ENCODE measurements at regions not wholly inside any gene's neighbourhood (a gene's known extent, or its start where the extent isn't known, plus 50 kb on each side); places are given as distances from the start of the nearest gene placed in this dataset.

GRCh38 chr5:158468444-158468843, 609.5 kb upstream of the CLINT1 start:
- no peak overlapping the region for H3K27ac ChIP-seq (ENCODE audit: low read length)
- no peaks in the 10 kb centered on the region for H3K27me3 ChIP-seq (ENCODE audit: insufficient read depth, low read length)
- peaks cover 3% of the 10 kb centered on the region; the same call in 1 of the 2 replicates for H3K4me1 ChIP-seq (ENCODE audit: insufficient read depth, low read length)
- H3K36me3 ChIP-seq (ENCODE audit: insufficient read depth, low read depth, low read length): no peaks in the 10 kb centered on the region
- no peak overlapping the region for H3K9ac ChIP-seq (ENCODE audit: low read depth, low read length)
- H3K4me3 ChIP-seq (ENCODE audit: low read length): no peak overlapping the region
- no peaks in the 10 kb centered on the region for H3K9me3 ChIP-seq (ENCODE audit: insufficient read depth, low read depth, low read length)

GRCh38 chr5:158466191-158466590, 607.2 kb upstream of the CLINT1 start:
- Histone ChIP-seq H3K9me3 (ENCODE audit: insufficient read depth, low read depth, low read length) (no peaks in the 10 kb centered on the region), H3K4me1 (ENCODE audit: insufficient read depth, low read length) (peaks cover 3% of the 10 kb centered on the region; the same call in 1 of the 2 replicates), H3K27ac (ENCODE audit: low read length) (no peak overlapping the region), H3K27me3 (ENCODE audit: insufficient read depth, low read length) (no peaks in the 10 kb centered on the region), H3K36me3 (ENCODE audit: insufficient read depth, low read depth, low read length) (no peaks in the 10 kb centered on the region), H3K4me3 (ENCODE audit: low read length) (no peak overlapping the region), H3K9ac (ENCODE audit: low read depth, low read length) (no peak overlapping the region)

DNA sequence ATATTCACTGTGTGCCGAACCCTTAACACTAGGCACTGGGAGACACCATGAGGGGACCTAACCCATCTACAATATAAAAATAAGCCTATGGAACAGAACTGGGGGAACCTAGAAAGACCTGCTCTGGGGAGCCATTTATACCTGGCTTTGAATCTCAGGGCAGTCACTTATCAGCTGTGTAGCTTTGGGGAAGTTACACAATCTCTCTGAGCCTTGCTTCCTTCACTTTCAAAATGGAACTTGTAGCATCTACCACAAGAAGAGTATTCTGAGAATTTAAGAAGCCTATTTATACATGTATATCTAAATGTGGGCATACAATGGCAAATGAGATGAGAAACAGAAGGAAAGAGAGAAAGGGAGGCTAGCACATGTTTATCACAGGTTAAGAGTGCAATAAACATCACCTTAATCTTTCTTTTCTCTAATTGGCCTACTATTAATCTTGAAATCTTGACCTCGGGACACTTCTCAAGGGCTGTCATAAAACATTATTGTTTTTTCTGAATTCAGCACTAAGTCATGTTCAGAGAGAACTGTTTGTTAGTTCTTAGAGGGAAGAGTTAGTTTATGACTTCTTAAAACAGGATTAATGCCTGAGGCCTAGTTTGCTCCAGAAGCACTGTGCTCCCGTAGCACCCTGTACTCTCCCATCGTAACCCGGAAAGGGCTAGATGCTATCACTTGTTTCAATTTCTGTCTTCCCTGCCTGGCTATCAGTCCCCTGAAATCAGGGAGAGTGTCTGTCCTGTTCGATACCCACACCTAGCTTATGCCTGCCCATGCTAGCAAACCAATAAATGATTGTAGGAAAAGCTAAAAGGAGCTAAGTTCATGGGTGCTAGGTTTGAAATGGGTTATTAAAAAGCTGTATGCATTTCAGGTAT, 606.4 kb upstream of the CLINT1 start:
- no peaks in the 10 kb centered on the region for H3K36me3 ChIP-seq (ENCODE audit: insufficient read depth, low read depth, low read length)
- no peaks in the 10 kb centered on the region for H3K9me3 ChIP-seq (ENCODE audit: insufficient read depth, low read depth, low read length)
- H3K4me3 ChIP-seq (ENCODE audit: low read length): no peak overlapping the region
- H3K27ac ChIP-seq (ENCODE audit: low read length): no peak overlapping the region
- no peaks in the 10 kb centered on the region for H3K27me3 ChIP-seq (ENCODE audit: insufficient read depth, low read length)
- no peaks in the 10 kb centered on the region for H3K4me1 ChIP-seq (ENCODE audit: insufficient read depth, low read length)
- H3K9ac ChIP-seq (ENCODE audit: low read depth, low read length): no peak overlapping the region

DNA sequence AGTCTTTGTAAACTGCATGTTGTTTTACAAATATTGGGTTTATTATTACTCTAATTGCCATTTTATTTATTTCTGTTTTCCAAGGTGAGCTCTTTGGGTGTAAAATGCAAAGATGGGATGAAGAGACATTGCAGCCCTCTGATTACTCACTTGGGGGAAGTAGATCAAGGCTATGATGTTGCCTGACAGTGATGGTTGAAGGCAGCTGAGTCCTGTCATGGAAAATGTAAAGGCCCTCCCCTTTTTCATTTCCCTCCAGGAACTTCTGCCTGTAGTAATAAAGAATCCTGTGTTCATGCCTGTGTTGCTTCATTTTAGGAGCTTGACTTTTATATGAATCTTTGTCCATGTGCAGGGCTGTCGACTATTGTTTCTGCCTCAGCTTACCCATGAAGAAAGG, 605.4 kb upstream of the CLINT1 start:
- H3K9ac ChIP-seq (ENCODE audit: low read depth, low read length): no peak overlapping the region
- no peaks in the 10 kb centered on the region for H3K27me3 ChIP-seq (ENCODE audit: insufficient read depth, low read length)
- H3K4me1 ChIP-seq (ENCODE audit: insufficient read depth, low read length): no peaks in the 10 kb centered on the region
- no peaks in the 10 kb centered on the region for H3K36me3 ChIP-seq (ENCODE audit: insufficient read depth, low read depth, low read length)
- no peaks in the 10 kb centered on the region for H3K9me3 ChIP-seq (ENCODE audit: insufficient read depth, low read depth, low read length)
- no peak overlapping the region for H3K27ac ChIP-seq (ENCODE audit: low read length)
- no peak overlapping the region for H3K4me3 ChIP-seq (ENCODE audit: low read length)

GRCh38 chr5:158463938-158464337, 605.0 kb upstream of the CLINT1 start:
- Histone ChIP-seq H3K4me3 (ENCODE audit: low read length) (no peak overlapping the region), H3K36me3 (ENCODE audit: insufficient read depth, low read depth, low read length) (no peaks in the 10 kb centered on the region), H3K4me1 (ENCODE audit: insufficient read depth, low read length) (no peaks in the 10 kb centered on the region), H3K9ac (ENCODE audit: low read depth, low read length) (no peak overlapping the region), H3K27ac (ENCODE audit: low read length) (no peak overlapping the region), H3K27me3 (ENCODE audit: insufficient read depth, low read length) (no peaks in the 10 kb centered on the region), H3K9me3 (ENCODE audit: insufficient read depth, low read depth, low read length) (no peaks in the 10 kb centered on the region)

DNA sequence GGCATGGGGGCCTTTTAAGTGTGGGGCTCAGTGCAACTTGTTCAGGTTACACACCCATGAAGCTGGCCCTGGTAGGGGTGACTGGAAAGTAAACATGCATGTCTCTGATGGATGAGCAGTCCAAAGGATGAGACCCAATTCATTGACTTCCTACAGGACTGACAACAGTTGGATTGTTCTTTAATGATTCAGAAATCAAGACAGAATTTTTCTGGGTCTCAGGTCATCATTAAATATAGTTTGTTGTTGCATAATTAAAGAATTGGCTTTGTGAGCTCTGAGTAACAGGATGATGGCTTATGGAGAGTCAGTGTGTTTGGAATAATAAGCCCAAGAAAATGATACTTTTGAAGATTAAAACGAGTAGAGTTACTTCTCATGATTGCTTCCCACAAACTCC, 604.2 kb upstream of the CLINT1 start:
- no peaks in the 10 kb centered on the region for H3K4me1 ChIP-seq (ENCODE audit: insufficient read depth, low read length)
- no peaks in the 10 kb centered on the region for H3K9me3 ChIP-seq (ENCODE audit: insufficient read depth, low read depth, low read length)
- H3K27me3 ChIP-seq (ENCODE audit: insufficient read depth, low read length): no peaks in the 10 kb centered on the region
- H3K36me3 ChIP-seq (ENCODE audit: insufficient read depth, low read depth, low read length): no peaks in the 10 kb centered on the region
- H3K4me3 ChIP-seq (ENCODE audit: low read length): no peak overlapping the region
- no peak overlapping the region for H3K9ac ChIP-seq (ENCODE audit: low read depth, low read length)
- H3K27ac ChIP-seq (ENCODE audit: low read length): no peak overlapping the region

DNA sequence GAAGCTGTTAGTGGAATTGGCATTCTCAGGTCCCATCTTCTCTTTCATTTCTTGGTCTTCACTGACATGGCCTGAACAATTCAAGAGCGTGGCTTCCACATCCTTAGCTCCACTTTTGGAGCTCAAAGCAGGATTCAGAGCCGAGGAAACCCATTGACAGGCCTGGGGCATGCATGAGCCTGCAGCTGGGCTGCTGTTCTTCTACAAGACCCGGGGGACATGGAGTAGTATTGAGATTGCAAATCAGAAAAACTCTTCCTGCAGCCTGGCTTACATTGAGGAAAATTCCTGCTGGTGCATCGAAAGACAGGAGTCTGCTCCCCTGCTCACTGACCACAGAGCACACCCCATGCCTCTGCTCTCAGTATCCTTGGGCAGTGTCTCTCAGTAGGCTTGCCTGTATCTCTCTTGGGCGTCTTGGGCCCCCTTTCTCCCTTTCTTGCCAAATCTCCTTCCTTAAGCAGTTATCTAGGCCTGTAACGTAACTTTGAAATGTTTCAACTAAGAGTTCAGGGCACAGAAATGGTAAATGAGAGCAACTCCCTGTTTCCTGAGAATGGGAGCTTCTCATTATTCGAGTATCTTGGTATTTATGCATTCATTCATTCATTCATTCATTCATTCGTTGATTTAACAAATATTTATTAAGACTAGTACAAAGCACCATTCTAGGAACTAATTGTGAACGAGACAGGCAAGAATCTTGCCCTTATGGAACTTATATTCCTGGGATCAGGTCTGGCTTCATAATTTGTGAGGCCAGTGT, 603.6 kb upstream of the CLINT1 start:
- Histone ChIP-seq H3K9me3 (ENCODE audit: insufficient read depth, low read depth, low read length) (no peaks in the 10 kb centered on the region), H3K9ac (ENCODE audit: low read depth, low read length) (no peak overlapping the region), H3K27me3 (ENCODE audit: insufficient read depth, low read length) (no peaks in the 10 kb centered on the region), H3K36me3 (ENCODE audit: insufficient read depth, low read depth, low read length) (no peaks in the 10 kb centered on the region), H3K27ac (ENCODE audit: low read length) (no peak overlapping the region), H3K4me3 (ENCODE audit: low read length) (no peak overlapping the region), H3K4me1 (ENCODE audit: insufficient read depth, low read length) (no peaks in the 10 kb centered on the region)

DNA sequence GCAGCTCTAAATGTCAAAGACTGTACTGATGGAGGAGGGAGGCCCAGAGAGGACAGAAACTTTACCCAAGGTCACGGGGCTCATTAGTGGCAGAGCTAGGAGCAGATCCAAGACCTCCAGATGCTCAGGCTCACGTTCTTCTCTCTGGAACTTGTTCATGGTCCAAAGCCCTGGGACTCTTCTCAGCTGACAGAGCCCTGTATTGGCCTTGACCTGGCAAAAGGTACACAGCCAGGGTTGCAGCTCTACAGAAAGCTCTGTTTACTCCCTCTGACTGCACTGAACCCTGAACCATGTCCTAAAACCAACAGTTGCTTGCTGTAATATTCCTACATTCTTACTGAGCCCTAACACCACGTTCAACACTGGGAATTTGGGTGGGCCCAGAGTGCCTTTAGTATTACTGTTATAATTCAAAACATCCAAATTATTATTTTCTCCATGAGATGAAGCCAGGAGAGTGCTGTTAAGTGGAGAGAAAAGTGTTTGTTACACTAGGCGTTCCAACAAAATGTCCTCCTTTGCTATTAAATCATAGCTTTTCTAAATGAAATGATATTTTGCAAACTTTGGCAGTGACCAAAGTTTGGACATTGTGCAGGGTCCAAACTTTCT, 602.4 kb upstream of the CLINT1 start:
- Histone ChIP-seq H3K4me1 (ENCODE audit: insufficient read depth, low read length) (no peaks in the 10 kb centered on the region), H3K36me3 (ENCODE audit: insufficient read depth, low read depth, low read length) (no peaks in the 10 kb centered on the region), H3K4me3 (ENCODE audit: low read length) (no peak overlapping the region), H3K9me3 (ENCODE audit: insufficient read depth, low read depth, low read length) (no peaks in the 10 kb centered on the region), H3K27me3 (ENCODE audit: insufficient read depth, low read length) (no peaks in the 10 kb centered on the region), H3K27ac (ENCODE audit: low read length) (no peak overlapping the region), H3K9ac (ENCODE audit: low read depth, low read length) (no peak overlapping the region)

DNA sequence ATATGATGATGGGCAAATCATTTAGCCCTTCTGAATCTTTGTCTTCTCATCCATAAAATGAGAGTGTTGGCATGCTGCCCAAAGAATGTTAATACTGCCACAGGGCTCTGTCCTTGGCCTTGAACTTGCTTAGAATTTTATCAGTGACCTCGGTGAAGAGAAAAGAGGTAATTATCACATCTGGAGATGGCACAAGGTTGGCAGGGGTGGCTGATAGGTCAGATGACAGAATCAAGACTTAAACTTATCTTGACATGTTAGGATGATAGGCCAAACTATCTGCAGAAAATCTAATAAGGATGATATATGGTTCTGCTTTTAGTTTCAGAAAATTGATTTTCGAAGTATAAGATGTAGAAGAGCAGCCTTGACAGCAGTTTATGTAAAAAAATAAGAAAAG, 599.1 kb upstream of the CLINT1 start:
- Histone ChIP-seq H3K27me3 (ENCODE audit: insufficient read depth, low read length) (no peaks in the 10 kb centered on the region), H3K27ac (ENCODE audit: low read length) (no peak overlapping the region), H3K9ac (ENCODE audit: low read depth, low read length) (no peak overlapping the region), H3K36me3 (ENCODE audit: insufficient read depth, low read depth, low read length) (no peaks in the 10 kb centered on the region), H3K9me3 (ENCODE audit: insufficient read depth, low read depth, low read length) (no peaks in the 10 kb centered on the region), H3K4me1 (ENCODE audit: insufficient read depth, low read length) (no peaks in the 10 kb centered on the region), H3K4me3 (ENCODE audit: low read length) (no peak overlapping the region)

GRCh38 chr5:158456756-158457155, 597.8 kb upstream of the CLINT1 start:
- Histone ChIP-seq H3K4me3 (ENCODE audit: low read length) (no peak overlapping the region), H3K27ac (ENCODE audit: low read length) (no peak overlapping the region), H3K4me1 (ENCODE audit: insufficient read depth, low read length) (no peaks in the 10 kb centered on the region), H3K36me3 (ENCODE audit: insufficient read depth, low read depth, low read length) (no peaks in the 10 kb centered on the region), H3K9me3 (ENCODE audit: insufficient read depth, low read depth, low read length) (no peaks in the 10 kb centered on the region), H3K27me3 (ENCODE audit: insufficient read depth, low read length) (no peaks in the 10 kb centered on the region), H3K9ac (ENCODE audit: low read depth, low read length) (no peak overlapping the region)

DNA sequence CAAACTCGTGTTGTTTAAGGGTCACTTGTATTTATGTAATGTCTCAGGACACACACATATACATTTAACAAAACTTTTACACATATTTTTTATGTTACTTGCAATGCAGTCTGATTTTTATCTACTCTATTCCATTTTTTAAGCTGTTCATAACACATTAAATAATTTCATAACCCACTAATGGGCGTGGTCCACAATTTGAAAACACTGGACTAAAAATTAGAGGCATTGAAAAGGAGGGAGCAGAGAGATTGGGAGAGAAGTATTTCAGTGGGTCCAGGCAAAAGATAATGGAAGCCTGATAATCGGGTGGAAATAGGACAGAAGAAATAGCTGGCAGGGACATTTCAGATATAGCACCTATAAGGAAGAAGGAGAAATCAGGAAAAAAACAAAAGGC, 597.3 kb upstream of the CLINT1 start:
- Histone ChIP-seq H3K27me3 (ENCODE audit: insufficient read depth, low read length) (no peaks in the 10 kb centered on the region), H3K27ac (ENCODE audit: low read length) (no peak overlapping the region), H3K36me3 (ENCODE audit: insufficient read depth, low read depth, low read length) (no peaks in the 10 kb centered on the region), H3K9me3 (ENCODE audit: insufficient read depth, low read depth, low read length) (no peaks in the 10 kb centered on the region), H3K4me1 (ENCODE audit: insufficient read depth, low read length) (0 out of 2 replicates have a peak, but pooled peaks cover under 1% of the 10 kb centered on the region), H3K9ac (ENCODE audit: low read depth, low read length) (no peak overlapping the region), H3K4me3 (ENCODE audit: low read length) (no peak overlapping the region)

Data from iPS-20b (cell line).